BLaER1 (cell line): ENCODE measurements at regions not wholly inside any gene's neighbourhood (a gene's known extent, or its start where the extent isn't known, plus 50 kb on each side); places are given as distances from the start of the nearest gene placed in this dataset.
"Not testable (repeated sequence)": the region's sequence is repeated elsewhere in the genome, so short reads cannot be mapped to it uniquely, and the experiment has no call there.

Source experiments
- H3K27ac ChIP-seq: shearing (Covaris generic); formaldehyde crosslinking; 2 replicates; pipeline ENCODE4 v1.8.1; 2022
- H3K27me3 ChIP-seq: shearing (Covaris generic); formaldehyde crosslinking; 2 replicates; pipeline ENCODE4 v1.8.1; 2022
- H3K36me3 ChIP-seq: shearing (Covaris generic); formaldehyde crosslinking; 2 replicates; pipeline ENCODE4 v1.8.1; 2022
- H3K4me1 ChIP-seq: shearing (Covaris generic); formaldehyde crosslinking; 2 replicates; pipeline ENCODE4 v1.8.1; 2022
- H3K4me2 ChIP-seq: shearing (Covaris generic); formaldehyde crosslinking; 2 replicates; pipeline ENCODE4 v1.8.1; 2022
- H3K4me3 ChIP-seq: shearing (Covaris generic); formaldehyde crosslinking; 2 replicates; pipeline ENCODE4 v1.8.1; 2022
- H3K9ac ChIP-seq: shearing (Covaris generic); formaldehyde crosslinking; 2 replicates; pipeline ENCODE4 v1.8.1; 2022
- H3K9me3 ChIP-seq: shearing (Covaris generic); formaldehyde crosslinking; 2 replicates; pipeline ENCODE4 v1.8.1; 2022
- H4K20me1 ChIP-seq: shearing (Covaris generic); formaldehyde crosslinking; 2 replicates; pipeline ENCODE4 v1.8.1; 2022
- Cebpa-rat ChIP-seq: shearing (Covaris generic); IDR thresholded peaks from 2 replicates; pipeline ENCODE4 v1.8.1; 2022

- H3K27ac ChIP-seq: no peak overlapping the region
- H3K36me3 ChIP-seq: no peaks in the 10 kb centered on the region
- no peak overlapping the region for H3K4me2 ChIP-seq
- no peak overlapping the region for H3K4me3 ChIP-seq
- H3K27me3 ChIP-seq: no peaks in the 10 kb centered on the region
- no peaks in the 10 kb centered on the region for H3K4me1 ChIP-seq
- no peaks in the 10 kb centered on the region for H3K9me3 ChIP-seq
- no peaks in the 10 kb centered on the region for H4K20me1 ChIP-seq
- TF ChIP-seq Cebpa-rat: no peak
- no peak overlapping the region for H3K9ac ChIP-seq
These were observed 149.0 kb downstream of the LNPK start for GRCh38 chr2:175852879-175853615.

GRCh38 chr2:175847128-175847527, 154.9 kb downstream of the LNPK start:
- Histone ChIP-seq H3K4me2 (no peak overlapping the region), H3K4me3 (no peak overlapping the region), H3K27ac (no peak overlapping the region), H4K20me1 (no peaks in the 10 kb centered on the region), H3K27me3 (no peaks in the 10 kb centered on the region), H3K36me3 (no peaks in the 10 kb centered on the region), H3K9me3 (no peaks in the 10 kb centered on the region), H3K4me1 (no peaks in the 10 kb centered on the region), H3K9ac (no peak overlapping the region)
- no peak; the same call in 1 of the 2 replicates for TF ChIP-seq Cebpa-rat

- Histone ChIP-seq H3K9ac (no peak overlapping the region), H4K20me1 (no peaks in the 10 kb centered on the region), H3K4me2 (no peak overlapping the region), H3K27ac (no peak overlapping the region), H3K4me1 (no peaks in the 10 kb centered on the region), H3K27me3 (no peaks in the 10 kb centered on the region), H3K36me3 (no peaks in the 10 kb centered on the region), H3K4me3 (no peak overlapping the region), H3K9me3 (no peaks in the 10 kb centered on the region)
- TF ChIP-seq Cebpa-rat: no peak
These were observed 157.9 kb downstream of the LNPK start for GRCh38 chr2:175844169-175844568.

GRCh38 chr2:175843625-175844024, 158.4 kb downstream of the LNPK start:
- Histone ChIP-seq H3K9ac (no peak overlapping the region), H3K36me3 (no peaks in the 10 kb centered on the region), H3K4me3 (no peak overlapping the region), H3K27ac (no peak overlapping the region), H4K20me1 (no peaks in the 10 kb centered on the region), H3K4me2 (no peak overlapping the region), H3K27me3 (no peaks in the 10 kb centered on the region), H3K9me3 (no peaks in the 10 kb centered on the region), H3K4me1 (no peaks in the 10 kb centered on the region)
- TF ChIP-seq Cebpa-rat: no peak

GRCh38 chr2:175842996-175843395, 159.1 kb downstream of the LNPK start:
- Histone ChIP-seq H3K9ac (no peak overlapping the region), H3K27ac (no peak overlapping the region), H4K20me1 (no peaks in the 10 kb centered on the region)

GRCh38 chr2:175840765-175841164, 161.3 kb downstream of the LNPK start:
- not testable (repeated sequence) for H3K4me2 ChIP-seq, H3K27me3 ChIP-seq, H3K27ac ChIP-seq, H3K9me3 ChIP-seq, H3K9ac ChIP-seq, H3K4me3 ChIP-seq, H3K36me3 ChIP-seq, H4K20me1 ChIP-seq, H3K4me1 ChIP-seq

More at GRCh38 chr2:175842996-175843395, 159.1 kb downstream of the LNPK start:
- no peaks in the 10 kb centered on the region for H3K27me3 ChIP-seq
- no peaks in the 10 kb centered on the region for H3K36me3 ChIP-seq
- no peak overlapping the region for H3K4me3 ChIP-seq
- TF ChIP-seq Cebpa-rat: no peak
- no peaks in the 10 kb centered on the region for H3K9me3 ChIP-seq
- H3K4me2 ChIP-seq: no peak overlapping the region
- H3K4me1 ChIP-seq: no peaks in the 10 kb centered on the region

GRCh38 chr2:175840256-175840655, 161.8 kb downstream of the LNPK start:
- Histone ChIP-seq H3K4me3 (no peak overlapping the region), H3K27me3 (no peaks in the 10 kb centered on the region), H3K4me2 (no peak overlapping the region), H3K27ac (no peak overlapping the region), H3K36me3 (no peaks in the 10 kb centered on the region), H3K9ac (no peak overlapping the region), H4K20me1 (no peaks in the 10 kb centered on the region), H3K9me3 (no peaks in the 10 kb centered on the region), H3K4me1 (no peaks in the 10 kb centered on the region)
- TF ChIP-seq Cebpa-rat: no peak

GRCh38 chr2:175838979-175839378, 163.1 kb downstream of the LNPK start:
- H3K36me3 ChIP-seq: no peaks in the 10 kb centered on the region
- no peaks in the 10 kb centered on the region for H4K20me1 ChIP-seq
- no peaks in the 10 kb centered on the region for H3K27me3 ChIP-seq
- H3K9me3 ChIP-seq: no peaks in the 10 kb centered on the region
- no peak overlapping the region for H3K9ac ChIP-seq
- H3K4me3 ChIP-seq: no peak overlapping the region
- no peak overlapping the region for H3K4me2 ChIP-seq
- TF ChIP-seq Cebpa-rat: no peak
- no peaks in the 10 kb centered on the region for H3K4me1 ChIP-seq
- no peak overlapping the region for H3K27ac ChIP-seq

GRCh38 chr2:175837046-175837445, 165.0 kb downstream of the LNPK start:
- TF ChIP-seq Cebpa-rat: no peak
- H3K36me3 ChIP-seq: no peaks in the 10 kb centered on the region
- H3K4me1 ChIP-seq: no peaks in the 10 kb centered on the region
- H3K9ac ChIP-seq: no peak overlapping the region
- H4K20me1 ChIP-seq: no peaks in the 10 kb centered on the region
- H3K4me3 ChIP-seq: no peak overlapping the region
- no peak overlapping the region for H3K27ac ChIP-seq
- no peaks in the 10 kb centered on the region for H3K9me3 ChIP-seq
- no peak overlapping the region for H3K4me2 ChIP-seq
- H3K27me3 ChIP-seq: no peaks in the 10 kb centered on the region

- no peaks in the 10 kb centered on the region for H3K9me3 ChIP-seq
- no peak overlapping the region for H3K9ac ChIP-seq
- H3K27me3 ChIP-seq: no peaks in the 10 kb centered on the region
- H4K20me1 ChIP-seq: no peaks in the 10 kb centered on the region
- H3K27ac ChIP-seq: no peak overlapping the region
- no peak for TF ChIP-seq Cebpa-rat
- H3K4me1 ChIP-seq: no peaks in the 10 kb centered on the region
- H3K4me3 ChIP-seq: no peak overlapping the region
- no peak overlapping the region for H3K4me2 ChIP-seq
- no peaks in the 10 kb centered on the region for H3K36me3 ChIP-seq
These were observed 165.7 kb downstream of the LNPK start for GRCh38 chr2:175836361-175836760.

GRCh38 chr2:175834477-175834876, 167.6 kb downstream of the LNPK start:
- Histone ChIP-seq H3K36me3 (no peaks in the 10 kb centered on the region), H3K4me3 (no peak overlapping the region), H3K4me1 (no peaks in the 10 kb centered on the region), H3K27me3 (no peaks in the 10 kb centered on the region), H3K4me2 (no peak overlapping the region), H3K9me3 (no peaks in the 10 kb centered on the region), H3K27ac (no peak overlapping the region), H4K20me1 (no peaks in the 10 kb centered on the region), H3K9ac (no peak overlapping the region)
- TF ChIP-seq Cebpa-rat: no peak
